Progenitor cell of endocrine pancreas (in vitro differentiated cells): ENCODE measurements at regions not wholly inside any gene's neighbourhood (a gene's known extent, or its start where the extent isn't known, plus 50 kb on each side); places are given as distances from the start of the nearest gene placed in this dataset.

ENCODE experiments used
- DNase-seq: peaks from one replicate; pipeline ENCODE4 v3.0.0; 2021; ENCODE audit warnings: low spot score; ENCODE audit not compliant: unreplicated experiment
- H3K27ac Mint-ChIP-seq: 2 replicates; pipeline ENCODE4 v1.8.0; 2021; ENCODE audit warnings: mild to moderate bottlenecking, moderate library complexity, mixed read lengths
- H3K27me3 Mint-ChIP-seq: 2 replicates; pipeline ENCODE4 v1.8.0; 2021; ENCODE audit warnings: mixed read lengths
- H3K36me3 Mint-ChIP-seq: 2 replicates; pipeline ENCODE4 v1.8.0; 2022; ENCODE audit warnings: mixed read lengths; ENCODE audit not compliant: insufficient read depth
- H3K4me1 Mint-ChIP-seq: 2 replicates; pipeline ENCODE4 v1.8.0; 2021; ENCODE audit warnings: low read depth, mixed read lengths
- H3K4me3 Mint-ChIP-seq: 2 replicates; pipeline ENCODE4 v1.8.0; 2021; ENCODE audit warnings: low read depth, mild to moderate bottlenecking, moderate library complexity, mixed read lengths
- H3K9me3 Mint-ChIP-seq: 2 replicates; pipeline ENCODE4 v1.8.0; 2021; ENCODE audit warnings: low read depth, mixed read lengths
- TF ChIP-seq, protein P1 (sequence below): fragments of 200-600 bp; sonication (generic); IDR thresholded peaks from one replicate; pipeline ENCODE4 v1.5.0; 2021; ENCODE audit warnings: antibody characterized with exemption, mild to moderate bottlenecking; ENCODE audit not compliant: unreplicated experiment

DNA sequence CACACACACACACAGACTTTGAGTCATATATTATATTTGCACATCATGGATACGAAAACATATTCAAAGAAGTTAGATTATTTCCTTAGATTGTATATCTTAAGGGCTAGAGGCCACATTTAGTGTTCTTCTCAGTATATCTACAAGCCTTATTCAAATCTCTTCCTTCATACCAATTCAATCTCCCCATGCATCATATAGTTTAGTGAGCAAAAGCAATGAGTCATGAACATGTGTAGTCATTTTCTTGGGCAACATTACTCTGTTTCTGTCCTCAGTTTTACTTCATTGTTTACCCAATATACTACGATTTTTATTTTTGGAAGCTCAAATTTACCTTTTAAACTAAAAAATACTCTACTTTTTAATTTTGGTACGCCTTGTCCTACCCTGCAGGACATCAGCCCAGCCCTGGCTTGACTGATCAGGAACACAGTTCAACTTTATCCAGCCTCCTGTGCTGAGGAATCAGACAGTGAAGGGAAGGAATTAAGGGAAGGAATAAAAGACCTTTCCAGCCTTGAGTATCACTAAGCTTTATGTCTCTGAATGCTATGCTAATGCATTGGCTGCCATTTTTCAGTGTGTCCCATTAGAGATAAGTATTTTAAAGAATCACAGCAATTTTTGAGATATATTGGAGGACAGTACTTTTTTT lies 101.7 kb upstream of the FST start:
- no peak overlapping the region for H3K4me3 Mint-ChIP-seq
- DNase-seq: no peak
- peaks cover 4% of the 10 kb centered on the region for H3K9me3 Mint-ChIP-seq
- H3K27ac Mint-ChIP-seq: no peak overlapping the region
- H3K27me3 Mint-ChIP-seq: no peaks in the 10 kb centered on the region
- TF ChIP-seq, protein P1, sequence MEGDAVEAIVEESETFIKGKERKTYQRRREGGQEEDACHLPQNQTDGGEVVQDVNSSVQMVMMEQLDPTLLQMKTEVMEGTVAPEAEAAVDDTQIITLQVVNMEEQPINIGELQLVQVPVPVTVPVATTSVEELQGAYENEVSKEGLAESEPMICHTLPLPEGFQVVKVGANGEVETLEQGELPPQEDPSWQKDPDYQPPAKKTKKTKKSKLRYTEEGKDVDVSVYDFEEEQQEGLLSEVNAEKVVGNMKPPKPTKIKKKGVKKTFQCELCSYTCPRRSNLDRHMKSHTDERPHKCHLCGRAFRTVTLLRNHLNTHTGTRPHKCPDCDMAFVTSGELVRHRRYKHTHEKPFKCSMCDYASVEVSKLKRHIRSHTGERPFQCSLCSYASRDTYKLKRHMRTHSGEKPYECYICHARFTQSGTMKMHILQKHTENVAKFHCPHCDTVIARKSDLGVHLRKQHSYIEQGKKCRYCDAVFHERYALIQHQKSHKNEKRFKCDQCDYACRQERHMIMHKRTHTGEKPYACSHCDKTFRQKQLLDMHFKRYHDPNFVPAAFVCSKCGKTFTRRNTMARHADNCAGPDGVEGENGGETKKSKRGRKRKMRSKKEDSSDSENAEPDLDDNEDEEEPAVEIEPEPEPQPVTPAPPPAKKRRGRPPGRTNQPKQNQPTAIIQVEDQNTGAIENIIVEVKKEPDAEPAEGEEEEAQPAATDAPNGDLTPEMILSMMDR: no peak
- no peaks in the 10 kb centered on the region for H3K36me3 Mint-ChIP-seq
- peaks cover 2% of the 10 kb centered on the region for H3K4me1 Mint-ChIP-seq

DNA sequence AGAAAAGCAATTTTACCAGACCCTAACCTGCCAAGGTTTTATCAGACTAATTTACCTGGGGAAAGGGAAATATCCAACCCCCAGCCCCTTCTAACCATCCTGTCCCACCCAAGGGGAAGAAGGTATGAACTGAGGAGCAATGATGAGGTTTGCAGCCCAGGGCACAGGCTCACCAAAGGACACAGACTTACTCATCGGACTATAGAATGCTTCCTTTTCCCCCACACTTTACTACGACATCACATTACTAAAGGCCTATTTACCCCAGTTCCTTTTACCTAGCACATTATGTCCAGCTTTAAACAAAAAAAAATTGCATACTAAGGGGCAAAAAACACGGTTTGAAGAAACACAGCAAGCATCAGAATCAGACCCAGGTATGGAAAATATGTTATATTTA lies 94.1 kb upstream of the FST start:
- Mint-ChIP-seq H3K27me3 (no peaks in the 10 kb centered on the region), H3K9me3 (peaks cover 19% of the 10 kb centered on the region), H3K36me3 (no peaks in the 10 kb centered on the region), H3K27ac (no peak overlapping the region), H3K4me1 (no peaks in the 10 kb centered on the region), H3K4me3 (no peak overlapping the region)
- DNase-seq: no peak
- TF ChIP-seq, protein P1: no peak

DNA sequence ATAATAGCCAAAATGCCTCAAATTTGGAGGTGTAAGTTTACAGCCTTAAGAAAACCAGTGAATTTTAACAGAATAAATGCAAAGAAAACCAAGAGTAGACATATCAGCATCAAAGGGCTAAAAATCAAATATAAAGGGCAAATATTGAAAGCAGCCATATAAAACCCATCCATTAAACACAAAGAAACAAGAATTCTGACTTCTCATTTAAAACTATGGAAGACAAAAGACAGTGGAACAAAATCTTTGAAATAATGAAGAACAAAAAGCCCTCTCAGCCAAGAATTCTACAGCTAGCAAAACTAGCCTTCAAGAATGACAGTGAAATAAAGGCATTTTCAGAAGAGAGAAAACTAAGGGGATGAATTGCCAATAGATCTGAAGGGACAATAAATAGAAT lies 91.3 kb upstream of the FST start:
- TF ChIP-seq, protein P1: no peak
- Mint-ChIP-seq H3K27ac (no peak overlapping the region), H3K4me1 (no peaks in the 10 kb centered on the region), H3K36me3 (no peaks in the 10 kb centered on the region), H3K9me3 (peaks cover 15% of the 10 kb centered on the region), H3K4me3 (no peak overlapping the region), H3K27me3 (no peaks in the 10 kb centered on the region)
- DNase-seq: no peak

DNA sequence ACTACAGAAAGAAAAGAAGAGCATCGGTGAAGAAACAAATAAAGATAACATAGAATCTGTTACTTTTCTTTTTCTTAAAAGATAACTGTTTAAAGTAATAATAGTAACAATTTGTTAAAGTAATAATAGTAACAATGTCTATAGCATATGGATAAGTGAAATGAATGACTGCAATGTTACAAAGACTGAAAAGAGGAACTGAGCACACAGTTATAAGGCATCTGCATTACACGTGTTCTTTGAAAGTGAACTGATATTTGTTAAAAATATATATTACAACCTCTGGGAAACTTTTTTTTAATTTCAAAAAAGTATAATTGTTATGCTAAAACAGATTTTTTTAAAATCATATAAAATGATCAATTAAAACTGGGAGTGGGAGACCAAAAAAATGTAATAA lies 88.4 kb upstream of the FST start:
- H3K9me3 Mint-ChIP-seq: peaks cover 15% of the 10 kb centered on the region
- H3K27ac Mint-ChIP-seq: no peak overlapping the region
- H3K4me1 Mint-ChIP-seq: no peaks in the 10 kb centered on the region
- no peaks in the 10 kb centered on the region for H3K36me3 Mint-ChIP-seq
- no peaks in the 10 kb centered on the region for H3K27me3 Mint-ChIP-seq
- TF ChIP-seq, protein P1: no peak
- no peak for DNase-seq
- H3K4me3 Mint-ChIP-seq: no peak overlapping the region

DNA sequence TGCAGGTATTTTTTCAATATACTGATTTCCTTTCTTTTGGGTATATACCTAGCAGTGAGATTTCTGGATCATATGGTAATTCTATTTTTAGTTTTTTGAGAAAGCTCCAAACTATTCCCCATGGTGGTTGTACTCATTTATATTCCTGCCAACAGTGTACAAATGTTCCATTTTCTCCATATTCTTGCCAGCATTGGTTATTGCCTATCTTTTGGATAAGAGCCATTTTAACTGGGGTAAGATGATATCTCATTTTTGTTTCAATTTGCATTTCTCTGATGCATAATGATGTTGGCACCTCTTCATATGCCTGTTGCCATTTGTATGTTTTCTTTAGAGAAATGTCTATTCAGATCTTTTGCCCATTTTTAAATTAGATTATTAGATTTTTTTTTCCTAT lies 85.6 kb upstream of the FST start:
- TF ChIP-seq, protein P1: no peak
- H3K4me3 Mint-ChIP-seq: no peak overlapping the region

More for the DNA sequence above, 85.6 kb upstream of the FST start:
- H3K9me3 Mint-ChIP-seq: no peaks in the 10 kb centered on the region
- no peaks in the 10 kb centered on the region for H3K27me3 Mint-ChIP-seq
- no peak for DNase-seq
- no peaks in the 10 kb centered on the region for H3K4me1 Mint-ChIP-seq
- no peaks in the 10 kb centered on the region for H3K36me3 Mint-ChIP-seq
- H3K27ac Mint-ChIP-seq: no peak overlapping the region
